ENCODE measurements at regions not wholly inside any gene's neighbourhood (a gene's known extent, or its start where the extent isn't known, plus 50 kb on each side); places are given as distances from the start of the nearest gene placed in this dataset.

DNA sequence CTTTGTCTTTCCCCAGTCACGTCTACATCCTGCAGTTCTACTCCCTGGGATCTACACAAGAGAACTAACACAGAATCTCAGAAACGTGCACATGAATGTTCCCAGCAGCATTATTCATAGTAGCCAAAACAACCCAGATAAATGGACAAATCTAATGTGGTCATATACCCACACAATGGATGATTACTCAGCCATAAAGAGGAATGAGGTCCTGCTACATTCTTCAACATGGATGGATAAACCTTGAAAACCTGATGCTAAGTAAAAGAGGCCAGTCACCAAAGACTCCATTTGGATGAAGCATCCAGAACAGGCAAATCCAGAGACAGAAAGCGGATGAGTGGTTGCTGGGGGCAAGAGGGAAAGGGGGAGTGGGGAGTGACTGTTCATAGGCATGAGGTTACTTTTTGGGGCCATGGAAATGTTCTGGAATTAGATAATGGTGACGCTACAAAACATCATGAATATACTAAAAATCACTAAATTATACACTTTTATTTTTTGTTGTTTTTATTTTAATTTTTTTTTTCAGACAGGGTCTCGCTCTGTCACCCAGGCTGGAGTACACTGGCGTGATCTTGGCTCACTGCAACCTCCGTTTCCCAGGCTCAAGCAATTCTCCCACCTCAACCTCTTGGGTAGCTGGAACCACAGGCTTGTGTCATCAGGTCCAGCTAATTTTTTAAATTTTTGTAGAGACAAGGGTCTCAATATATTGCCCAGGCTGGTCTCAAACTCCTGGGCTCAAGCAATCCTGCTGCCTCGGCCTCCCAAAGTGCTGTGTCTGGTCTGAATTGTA lies 50.8 kb upstream of the DSN1 start:
- intact Hi-C loops (cut with micrococcal nuclease) (no loop called here), dilution Hi-C loops (cut with MboI; ENCODE audit: extremely low pct_ligation_motif_present, low sequenced_read_pairs) (no loop called here)
- POLR2A ChIA-PET, result no interaction called here
- H3K9me3 ChIP-seq (replicated peaks; ENCODE audit: control insufficient read depth, insufficient read depth, low read length), result no peaks in the 10 kb centered on the region
- peaks cover 11 to 15% of the 10 kb centered on the region in 2 experiments for H3K36me3 ChIP-seq (ENCODE audit: control insufficient read depth in 2 of 2, extremely low read depth in 1 of 2, insufficient read depth in 2 of 2, low read length in 2 of 2)
- DNase-seq (ENCODE audit: low read depth, low spot score) (no peak), FAIRE-seq (no peak)
- H3K27me3 ChIP-seq (ENCODE audit: control insufficient read depth in 2 of 2, insufficient read depth in 2 of 2, low read length in 2 of 2), result no peaks in the 10 kb centered on the region
- no peaks in the 10 kb centered on the region for H3K79me2 ChIP-seq (ENCODE audit: control insufficient read depth, insufficient read depth, low read length)
- H3K9ac ChIP-seq (replicated peaks; ENCODE audit: extremely low read depth, insufficient read depth, low read length), result no peak overlapping the region
- no peaks in the 10 kb centered on the region for H4K20me1 ChIP-seq (replicated peaks; ENCODE audit: control insufficient read depth, extremely low read depth, insufficient read depth, low read length)
- peaks cover under 1% of the 10 kb centered on the region for H3K4me1 ChIP-seq (ENCODE audit: control insufficient read depth, extremely low read depth, insufficient read depth, low read length)
- H2AFZ ChIP-seq (ENCODE audit: low read depth, low read length), result no peak overlapping the region
- no peak overlapping the region for H3K4me2 ChIP-seq (ENCODE audit: insufficient read depth, low read length)
- no peak overlapping the region for H3K27ac ChIP-seq (ENCODE audit: insufficient read depth, low read depth, low read length)
- TF ChIP-seq JUN (IDR thresholded peaks at IDR 0.05; ENCODE audit: borderline replicate concordance, insufficient read depth, insufficient read length, low read depth) (no peak), FOS (IDR thresholded peaks at IDR 0.05; ENCODE audit: borderline replicate concordance, insufficient read depth, low read length) (no peak), EZH2 (IDR thresholded peaks at IDR 0.05; ENCODE audit: borderline replicate concordance, low read depth, low read length, severe bottlenecking) (no peak)
- TF ChIP-seq, protein P1, sequence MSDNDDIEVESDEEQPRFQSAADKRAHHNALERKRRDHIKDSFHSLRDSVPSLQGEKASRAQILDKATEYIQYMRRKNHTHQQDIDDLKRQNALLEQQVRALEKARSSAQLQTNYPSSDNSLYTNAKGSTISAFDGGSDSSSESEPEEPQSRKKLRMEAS (IDR thresholded peaks at IDR 0.05; ENCODE audit: insufficient read depth, insufficient read length), result no peak
- no TSS peak for BruUV-seq (replicated peaks)
- CTCF ChIA-PET, result interaction anchor here (2.4 kb wide), 1 partner anchor 16 kb away, joined by 8 read pairs; no protein-coding TSS in a partner anchor
- no peak overlapping the region for H3K4me3 ChIP-seq (replicated peaks in 1 of 3; ENCODE audit: insufficient read depth in 1 of 3, low read depth in 1 of 3, low read length in 3 of 3)
- H3K9me1 ChIP-seq (replicated peaks; ENCODE audit: control insufficient read depth, extremely low read depth, insufficient read depth, low read length), result no peaks in the 10 kb centered on the region

DNA sequence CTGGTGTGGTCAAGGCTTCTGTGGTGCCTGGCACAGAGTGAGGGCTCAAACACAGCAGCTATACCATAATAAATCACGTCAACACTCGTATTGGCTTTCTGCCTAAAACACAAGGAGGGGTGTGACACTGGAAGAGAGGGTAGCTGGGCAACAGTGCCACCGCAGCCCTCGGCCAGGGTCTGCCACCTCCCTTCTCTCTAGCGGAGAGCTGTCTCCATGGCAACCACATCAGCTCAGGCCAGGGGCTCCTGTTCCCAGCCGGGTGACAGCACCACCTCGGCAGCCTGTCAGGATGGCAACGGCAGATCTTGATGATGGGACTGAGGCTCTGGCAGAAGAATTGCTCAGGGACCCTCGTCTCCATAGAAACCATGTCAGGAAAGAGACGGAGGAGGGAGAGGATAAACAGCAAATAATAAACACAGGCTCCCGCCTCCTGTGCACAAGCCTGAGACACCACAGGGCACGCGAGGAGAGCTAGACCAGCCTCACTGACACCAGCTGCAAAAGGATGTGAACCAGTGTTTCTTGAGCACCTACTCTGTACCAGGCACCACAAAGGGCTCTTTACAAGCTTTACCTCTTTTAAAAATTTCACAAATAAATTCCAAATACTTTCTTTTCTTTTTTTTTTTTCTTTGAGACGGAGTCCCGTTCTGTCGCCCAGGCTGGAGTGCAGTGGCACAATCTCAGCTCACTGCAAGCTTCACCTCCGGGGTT lies 50.4 kb upstream of the TLDC2 start:
- intact Hi-C loops (cut with micrococcal nuclease) (no loop called here), dilution Hi-C loops (cut with MboI; ENCODE audit: extremely low pct_ligation_motif_present, low sequenced_read_pairs) (no loop called here)
- no TSS peak for BruUV-seq (replicated peaks)
- FAIRE-seq, result no peak
- Histone ChIP-seq H3K4me1 (ENCODE audit: control insufficient read depth, extremely low read depth, insufficient read depth, low read length) (peaks cover 1% of the 10 kb centered on the region), H3K36me3 (ENCODE audit: control insufficient read depth in 2 of 2, extremely low read depth in 1 of 2, insufficient read depth in 2 of 2, low read length in 2 of 2) (peaks cover 11 to 15% of the 10 kb centered on the region in 2 experiments), H3K79me2 (ENCODE audit: control insufficient read depth, insufficient read depth, low read length) (no peaks in the 10 kb centered on the region), H3K27ac (ENCODE audit: insufficient read depth, low read depth, low read length) (no peak overlapping the region), H3K9ac (replicated peaks; ENCODE audit: extremely low read depth, insufficient read depth, low read length) (no peak overlapping the region), H2AFZ (ENCODE audit: low read depth, low read length) (no peak overlapping the region), H3K9me1 (replicated peaks; ENCODE audit: control insufficient read depth, extremely low read depth, insufficient read depth, low read length) (no peaks in the 10 kb centered on the region), H3K4me3 (replicated peaks in 1 of 3; ENCODE audit: insufficient read depth in 1 of 3, low read depth in 1 of 3, low read length in 3 of 3) (no peak overlapping the region), H3K4me2 (ENCODE audit: insufficient read depth, low read length) (no peak overlapping the region), H4K20me1 (replicated peaks; ENCODE audit: control insufficient read depth, extremely low read depth, insufficient read depth, low read length) (no peaks in the 10 kb centered on the region), H3K27me3 (ENCODE audit: control insufficient read depth in 2 of 2, insufficient read depth in 2 of 2, low read length in 2 of 2) (no peaks in the 10 kb centered on the region), H3K9me3 (replicated peaks; ENCODE audit: control insufficient read depth, insufficient read depth, low read length) (no peaks in the 10 kb centered on the region)
- DNase-seq (ENCODE audit: low read depth, low spot score), result no peak
- ChIA-PET POLR2A (no interaction called here), CTCF (interaction anchor here (0.9 to 2.4 kb wide), 3 partner anchors 17 to 39 kb away, joined by 3 to 8 read pairs (median 3); a partner anchor contains a TSS)
- TF ChIP-seq EZH2 (IDR thresholded peaks at IDR 0.05; ENCODE audit: borderline replicate concordance, low read depth, low read length, severe bottlenecking) (no peak), POLR2A (IDR thresholded peaks at IDR 0.05; ENCODE audit: low read depth, low read length) (no peak)

Measured in endothelial cell of umbilical vein (primary cell).